Hepatocyte (in vitro differentiated cells): ENCODE measurements at regions not wholly inside any gene's neighbourhood (a gene's known extent, or its start where the extent isn't known, plus 50 kb on each side); places are given as distances from the start of the nearest gene placed in this dataset.
A peak's percentile ranks its signal among the peaks of the same experiment; 100 is the strongest.

ENCODE experiments used
- EZH2 ChIP-seq: fragments of 200-600 bp; sonication (generic); IDR thresholded peaks from 2 replicates; pipeline ENCODE4 v1.6.1; 2016; ENCODE audit warnings: antibody characterized with exemption, mild to moderate bottlenecking, borderline replicate concordance
- EZH2phosphoT487 ChIP-seq: fragments of 200-600 bp; sonication (generic); IDR thresholded peaks from one replicate; pipeline ENCODE4 v1.6.1; 2018; ENCODE audit warnings: antibody characterized with exemption, mild to moderate bottlenecking, low read depth, moderate library complexity; ENCODE audit not compliant: unreplicated experiment, severe bottlenecking
- TF ChIP-seq, protein P1 (sequence below): fragments of 200-600 bp; sonication (generic); IDR thresholded peaks from 2 replicates; pipeline ENCODE4 v1.5.1; 2016; ENCODE audit warnings: antibody characterized with exemption, mild to moderate bottlenecking; ENCODE audit not compliant: poor library complexity

DNA sequence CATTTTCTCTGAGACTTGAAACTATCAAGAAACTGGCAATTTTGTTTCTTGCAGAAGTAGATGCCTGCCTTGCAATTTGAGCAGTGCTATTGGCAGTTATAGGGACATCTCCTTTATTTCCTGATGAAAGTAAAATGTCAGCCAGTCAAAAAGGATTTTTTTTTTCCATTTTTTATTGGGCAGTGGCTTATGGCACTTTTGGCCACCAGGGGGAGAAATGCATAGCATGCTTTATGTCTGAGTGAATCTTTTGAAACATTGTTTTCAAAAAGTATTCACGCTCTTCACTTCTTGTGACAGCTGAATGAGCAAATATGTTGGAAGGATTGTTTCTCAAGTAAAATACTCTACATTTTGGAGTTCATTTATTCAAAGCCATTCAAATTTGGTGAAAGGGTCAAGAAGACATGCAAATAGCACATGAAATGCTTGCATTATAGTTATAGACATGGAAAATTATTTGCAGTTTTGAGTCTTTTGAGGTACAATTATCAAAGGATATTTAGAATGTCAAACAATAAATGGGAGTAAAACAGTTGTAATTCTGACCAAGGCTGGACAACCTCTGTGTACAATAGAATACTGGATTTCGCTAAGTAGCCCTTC, 491.0 kb downstream of the CDH2 start:
- TF ChIP-seq, protein P1, sequence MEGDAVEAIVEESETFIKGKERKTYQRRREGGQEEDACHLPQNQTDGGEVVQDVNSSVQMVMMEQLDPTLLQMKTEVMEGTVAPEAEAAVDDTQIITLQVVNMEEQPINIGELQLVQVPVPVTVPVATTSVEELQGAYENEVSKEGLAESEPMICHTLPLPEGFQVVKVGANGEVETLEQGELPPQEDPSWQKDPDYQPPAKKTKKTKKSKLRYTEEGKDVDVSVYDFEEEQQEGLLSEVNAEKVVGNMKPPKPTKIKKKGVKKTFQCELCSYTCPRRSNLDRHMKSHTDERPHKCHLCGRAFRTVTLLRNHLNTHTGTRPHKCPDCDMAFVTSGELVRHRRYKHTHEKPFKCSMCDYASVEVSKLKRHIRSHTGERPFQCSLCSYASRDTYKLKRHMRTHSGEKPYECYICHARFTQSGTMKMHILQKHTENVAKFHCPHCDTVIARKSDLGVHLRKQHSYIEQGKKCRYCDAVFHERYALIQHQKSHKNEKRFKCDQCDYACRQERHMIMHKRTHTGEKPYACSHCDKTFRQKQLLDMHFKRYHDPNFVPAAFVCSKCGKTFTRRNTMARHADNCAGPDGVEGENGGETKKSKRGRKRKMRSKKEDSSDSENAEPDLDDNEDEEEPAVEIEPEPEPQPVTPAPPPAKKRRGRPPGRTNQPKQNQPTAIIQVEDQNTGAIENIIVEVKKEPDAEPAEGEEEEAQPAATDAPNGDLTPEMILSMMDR = peak; percentile 71
- TF ChIP-seq EZH2 (no peak), EZH2phosphoT487 (no peak)
